Keratinocyte (primary cell): ENCODE measurements at regions not wholly inside any gene's neighbourhood (a gene's known extent, or its start where the extent isn't known, plus 50 kb on each side); places are given as distances from the start of the nearest gene placed in this dataset.

Experiments used
- DNase-seq: peaks from one replicate; pipeline ENCODE4 v3.0.0-alpha.2; 2011; ENCODE audit warnings: low read depth, missing footprints, low spot score
- FAIRE-seq: peaks from 2 replicates; lab custom pipeline; 2011; peaks lifted over from hg19 to GRCh38; lab: Jason Lieb, UNC
- H2AFZ ChIP-seq: 2 replicates; pipeline ENCODE4 v1.6.0; 2012; ENCODE audit warnings: low read length, control low read depth, inconsistent platforms; ENCODE audit not compliant: control insufficient read depth
- H3K27ac ChIP-seq: 2 replicates; pipeline ENCODE4 v1.5.1; 2011; ENCODE audit warnings: low read length; ENCODE audit not compliant: control insufficient read depth, insufficient read depth
- H3K27me3 ChIP-seq: 3 replicates; pipeline ENCODE4 v1.6.0; 2011; ENCODE audit warnings: low read length; ENCODE audit not compliant: control insufficient read depth, insufficient read depth; ENCODE audit errors: extremely low read depth
- H3K36me3 ChIP-seq, 2 experiments: 2 replicates in 1 of 2; 3 replicates in 1 of 2; pipeline ENCODE4 v1.5.1; 2011; ENCODE audit warnings: low read length in 2 of 2, mild to moderate bottlenecking in 1 of 2; ENCODE audit not compliant: control insufficient read depth in 2 of 2, insufficient read depth in 2 of 2; ENCODE audit errors: extremely low read depth in 1 of 2
- H3K4me1 ChIP-seq: 3 replicates; pipeline ENCODE4 v1.5.1; 2011; ENCODE audit warnings: low read length; ENCODE audit not compliant: control insufficient read depth, insufficient read depth; ENCODE audit errors: extremely low read depth
- H3K4me2 ChIP-seq: 3 replicates; pipeline ENCODE4 v1.6.0; 2011; ENCODE audit warnings: low read depth, low read length; ENCODE audit not compliant: control insufficient read depth, insufficient read depth; ENCODE audit errors: extremely low read depth
- H3K4me3 ChIP-seq, 3 experiments: fragments of 200-600 bp in 1 of 3; sonication (generic) in 1 of 3; 2 replicates in 2 of 3; 3 replicates in 1 of 3; pipeline ENCODE4 v1.5.1; 2011 to 2016; ENCODE audit warnings: low read length in 3 of 3, mild to moderate bottlenecking in 3 of 3, control low read depth in 2 of 3, inconsistent platforms in 1 of 3, low read depth in 1 of 3, mixed read lengths in 1 of 3, mixed run types in 1 of 3, moderate library complexity in 1 of 3; ENCODE audit not compliant: control insufficient read depth in 2 of 3, insufficient read depth in 2 of 3; ENCODE audit errors: extremely low read depth in 1 of 3
- H3K79me2 ChIP-seq: 2 replicates; pipeline ENCODE4 v1.6.0; 2012; ENCODE audit warnings: low read length; ENCODE audit not compliant: control insufficient read depth, insufficient read depth
- H3K9ac ChIP-seq: 3 replicates; pipeline ENCODE4 v1.6.0; 2011; ENCODE audit warnings: low read length; ENCODE audit not compliant: control insufficient read depth, insufficient read depth; ENCODE audit errors: extremely low read depth
- H3K9me1 ChIP-seq: 3 replicates; pipeline ENCODE4 v1.6.0; 2011; ENCODE audit warnings: low read length; ENCODE audit not compliant: control insufficient read depth, insufficient read depth; ENCODE audit errors: extremely low read depth
- H3K9me3 ChIP-seq: 2 replicates; pipeline ENCODE4 v1.5.1; 2012; ENCODE audit warnings: low read depth, low read length; ENCODE audit not compliant: control insufficient read depth
- H4K20me1 ChIP-seq: 3 replicates; pipeline ENCODE4 v1.6.0; 2011; ENCODE audit warnings: low read length; ENCODE audit not compliant: control insufficient read depth, insufficient read depth; ENCODE audit errors: extremely low read depth
- EZH2 ChIP-seq: IDR thresholded peaks from one replicate; pipeline ENCODE4 v1.6.1; 2012; ENCODE audit warnings: inconsistent platforms, mild to moderate bottlenecking, low read length, moderate library complexity
- dilution Hi-C: fragments of 300-500 bp; cut with MboI; formaldehyde crosslinking; loops from one replicate; pipeline ENCODE4 v1.7.0; 2020; ENCODE audit warnings: low sequenced_read_pairs; ENCODE audit not compliant: extremely low pct_ligation_motif_present
- TF ChIP-seq, protein P1 (sequence below), 3 experiments: IDR thresholded peaks in 1 of 3; conservative IDR thresholded peaks in 1 of 3; optimal IDR thresholded peaks in 1 of 3; 2 replicates in 2 of 3; 3 replicates in 1 of 3; pipeline versions ENCODE3 to v1.5.1; 2011; ENCODE audit warnings: low read length in 3 of 3, mild to moderate bottlenecking in 3 of 3, moderate library complexity in 2 of 3, control low read depth in 1 of 3, inconsistent platforms in 1 of 3; ENCODE audit not compliant: insufficient read depth in 2 of 3; ENCODE audit errors: extremely low read depth in 1 of 3

DNA sequence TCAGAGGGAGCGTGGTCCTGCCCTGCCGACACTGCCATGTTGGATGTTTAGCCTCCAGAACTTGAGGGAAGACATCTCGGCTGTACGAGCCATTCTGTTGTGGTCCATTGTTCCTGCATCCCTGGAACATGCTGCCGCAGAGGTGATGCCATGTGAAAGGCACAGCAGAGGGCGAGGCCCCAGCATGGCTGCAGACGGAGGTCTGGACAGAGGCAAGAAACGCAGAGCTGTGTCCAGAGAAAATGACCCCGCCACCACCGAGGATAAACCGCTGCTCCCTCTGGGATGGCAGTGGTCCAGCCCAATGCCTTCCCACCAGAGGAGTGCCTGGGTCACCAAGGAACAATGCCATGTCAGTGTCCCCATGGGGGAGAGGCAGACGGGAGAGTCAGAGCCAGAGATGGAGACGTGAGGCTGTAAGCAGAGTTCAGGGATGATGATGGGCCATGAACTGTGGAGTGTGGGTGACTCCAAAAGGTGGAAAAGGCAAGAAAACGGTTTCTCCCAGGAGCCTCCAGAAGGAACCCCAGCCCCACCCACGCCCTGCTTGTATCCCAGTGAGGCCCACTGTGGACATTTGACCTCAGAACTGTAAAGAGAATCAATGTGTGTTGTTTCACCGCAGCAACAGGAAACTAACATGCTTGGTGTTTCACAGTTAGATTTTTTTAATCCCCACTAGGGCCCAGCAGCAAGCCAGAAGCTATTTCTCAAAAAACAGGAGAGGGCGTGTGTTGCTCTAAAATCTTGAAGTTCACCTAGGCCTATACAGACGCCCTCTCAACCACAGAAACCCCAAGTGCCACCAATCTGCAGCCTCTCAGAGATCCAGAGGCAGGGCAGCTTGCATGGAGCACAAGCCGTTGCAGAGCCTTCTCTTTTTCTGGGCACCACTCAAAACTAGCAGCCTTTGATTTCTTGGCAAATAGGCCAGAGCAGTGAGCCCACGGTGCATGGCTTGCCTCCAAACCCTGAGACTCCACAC lies 1422.9 kb downstream of the TBC1D22A start:
- dilution Hi-C loops = no loop called here
- FAIRE-seq = no peak

DNA sequence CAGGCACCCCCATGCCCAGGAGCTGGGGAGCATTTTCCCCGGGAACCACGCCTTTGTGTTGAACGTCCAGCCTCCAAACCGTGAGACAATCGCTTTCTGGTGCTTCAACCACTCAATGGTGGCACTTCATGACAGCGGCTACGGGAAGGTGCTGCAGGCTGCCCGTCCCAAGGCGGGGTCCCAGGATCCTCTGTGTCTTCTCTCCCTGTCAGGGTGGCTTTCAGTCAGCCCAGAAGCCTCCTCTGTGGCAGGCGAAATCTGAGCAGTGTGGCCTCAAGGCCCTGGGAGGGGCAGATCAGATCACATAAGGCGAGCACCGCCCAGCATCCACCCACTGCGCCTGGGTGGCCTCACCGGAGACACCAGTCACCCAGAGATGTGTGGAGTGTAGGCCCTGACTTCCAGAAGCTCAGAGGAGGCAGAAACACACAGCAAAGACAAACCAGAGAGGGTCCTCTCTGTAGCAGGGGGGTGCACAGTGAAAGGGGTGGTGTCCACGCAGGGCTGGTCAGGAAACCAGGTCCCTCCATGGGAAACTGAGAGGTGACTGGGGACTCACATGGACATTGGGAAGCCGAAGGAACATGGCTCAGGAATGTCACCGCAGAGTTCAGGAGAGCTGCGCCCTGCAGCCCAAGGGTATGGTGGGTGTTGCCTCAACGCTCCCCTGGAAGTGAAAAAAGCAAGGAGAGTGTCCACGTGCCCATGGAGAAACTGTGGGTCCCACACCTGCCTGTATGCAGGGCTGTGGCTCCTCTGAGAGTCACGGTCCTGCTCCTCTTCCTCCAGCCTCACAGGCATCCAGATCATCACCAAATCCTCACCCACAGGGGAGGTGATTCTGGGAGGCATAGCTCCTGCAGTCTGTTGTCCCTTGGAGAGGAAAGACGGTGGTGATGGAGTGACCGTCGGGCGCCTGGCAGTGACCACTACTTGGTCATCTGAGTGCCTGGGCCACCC lies 1420.7 kb downstream of the TBC1D22A start:
- Histone ChIP-seq H3K79me2 (no peaks in the 10 kb centered on the region), H3K9me1 (no peaks in the 10 kb centered on the region), H3K27ac (no peak overlapping the region), H3K4me1 (no peaks in the 10 kb centered on the region), H3K4me3 (no peak overlapping the region), H3K4me2 (no peak overlapping the region), H4K20me1 (no peaks in the 10 kb centered on the region), H3K9me3 (peaks cover 19% of the 10 kb centered on the region), H3K9ac (no peak overlapping the region), H3K27me3 (no peaks in the 10 kb centered on the region), H2AFZ (no peak overlapping the region), H3K36me3 (no peaks in the 10 kb centered on the region)
- no peak for FAIRE-seq
- TF ChIP-seq EZH2 = no peak
- TF ChIP-seq, protein P1, sequence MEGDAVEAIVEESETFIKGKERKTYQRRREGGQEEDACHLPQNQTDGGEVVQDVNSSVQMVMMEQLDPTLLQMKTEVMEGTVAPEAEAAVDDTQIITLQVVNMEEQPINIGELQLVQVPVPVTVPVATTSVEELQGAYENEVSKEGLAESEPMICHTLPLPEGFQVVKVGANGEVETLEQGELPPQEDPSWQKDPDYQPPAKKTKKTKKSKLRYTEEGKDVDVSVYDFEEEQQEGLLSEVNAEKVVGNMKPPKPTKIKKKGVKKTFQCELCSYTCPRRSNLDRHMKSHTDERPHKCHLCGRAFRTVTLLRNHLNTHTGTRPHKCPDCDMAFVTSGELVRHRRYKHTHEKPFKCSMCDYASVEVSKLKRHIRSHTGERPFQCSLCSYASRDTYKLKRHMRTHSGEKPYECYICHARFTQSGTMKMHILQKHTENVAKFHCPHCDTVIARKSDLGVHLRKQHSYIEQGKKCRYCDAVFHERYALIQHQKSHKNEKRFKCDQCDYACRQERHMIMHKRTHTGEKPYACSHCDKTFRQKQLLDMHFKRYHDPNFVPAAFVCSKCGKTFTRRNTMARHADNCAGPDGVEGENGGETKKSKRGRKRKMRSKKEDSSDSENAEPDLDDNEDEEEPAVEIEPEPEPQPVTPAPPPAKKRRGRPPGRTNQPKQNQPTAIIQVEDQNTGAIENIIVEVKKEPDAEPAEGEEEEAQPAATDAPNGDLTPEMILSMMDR (optimal IDR thresholded peaks at IDR 0.05 in 1 of 3, IDR thresholded peaks at IDR 0.05 in 1 of 3, conservative IDR thresholded peaks at IDR 0.05 in 1 of 3; ENCODE audit: extremely low read depth in 1 of 3, insufficient read depth in 2 of 3, low read length in 3 of 3) = no peak
- dilution Hi-C loops = no loop called here
- no peak for DNase-seq

More for the DNA sequence above, 1422.9 kb downstream of the TBC1D22A start:
- no peak overlapping the region for H3K9ac ChIP-seq
- no peaks in the 10 kb centered on the region for H3K9me1 ChIP-seq
- H3K9me3 ChIP-seq = peaks cover 16% of the 10 kb centered on the region
- no peak overlapping the region for H3K4me3 ChIP-seq
- TF ChIP-seq EZH2 = no peak
- TF ChIP-seq, protein P1 (optimal IDR thresholded peaks at IDR 0.05 in 1 of 3, IDR thresholded peaks at IDR 0.05 in 1 of 3, conservative IDR thresholded peaks at IDR 0.05 in 1 of 3; ENCODE audit: extremely low read depth in 1 of 3, insufficient read depth in 2 of 3, low read length in 3 of 3) = no peak
- no peaks in the 10 kb centered on the region for H4K20me1 ChIP-seq
- H3K79me2 ChIP-seq = no peaks in the 10 kb centered on the region
- H3K4me1 ChIP-seq = no peaks in the 10 kb centered on the region
- H3K4me2 ChIP-seq = no peak overlapping the region
- no peak overlapping the region for H3K27ac ChIP-seq
- DNase-seq = no peak
- no peak overlapping the region for H2AFZ ChIP-seq
- no peaks in the 10 kb centered on the region for H3K36me3 ChIP-seq
- no peaks in the 10 kb centered on the region for H3K27me3 ChIP-seq
